H1 (cell line): ENCODE measurements at regions not wholly inside any gene's neighbourhood (a gene's known extent, or its start where the extent isn't known, plus 50 kb on each side); places are given as distances from the start of the nearest gene placed in this dataset.
A peak's percentile ranks its signal among the peaks of the same experiment; 100 is the strongest.

Experiments
- CTCF ChIA-PET: fragments of 300-600 bp; sonication (Branson Sonifier 250); formaldehyde crosslinking; loops from one replicate; lab custom pipeline; 2021; ENCODE audit not compliant: partially characterized antibody; lab: Charles Lee
- POLR2A ChIA-PET: fragments of 300-600 bp; sonication (Branson Sonifier 250); formaldehyde crosslinking; loops from one replicate; lab custom pipeline; 2021; ENCODE audit warnings: inconsistent platforms; ENCODE audit not compliant: partially characterized antibody; lab: Charles Lee
- DNase-seq, 2 experiments: peaks; one replicate each; pipeline versions ENCODE4 v3.0.0 to v3.0.0-alpha.2; 2010 to 2022; ENCODE audit warnings: low spot score in 2 of 2, low read depth in 1 of 2, mixed read lengths in 1 of 2
- FAIRE-seq: peaks from 2 replicates; lab custom pipeline; 2011; peaks lifted over from hg19 to GRCh38; lab: Jason Lieb, UNC
- H2AFZ ChIP-seq: 2 replicates; pipeline ENCODE4 v1.8.1; 2012; ENCODE audit warnings: low read length, inconsistent platforms
- H2AK5ac ChIP-seq: 2 replicates; pipeline ENCODE4 v1.6.1; 2013; ENCODE audit warnings: low read depth, low read length
- H2BK120ac ChIP-seq: replicated peaks from 2 replicates; pipeline ENCODE3; 2013; ENCODE audit warnings: low read depth, low read length, inconsistent platforms
- H2BK12ac ChIP-seq: 2 replicates; pipeline ENCODE4 v1.6.1; 2013; ENCODE audit warnings: low read depth, low read length
- H2BK15ac ChIP-seq: 2 replicates; pipeline ENCODE4 v1.6.1; 2013; ENCODE audit warnings: low read length
- H2BK20ac ChIP-seq: 2 replicates; pipeline ENCODE4 v1.6.1; 2013; ENCODE audit warnings: low read length
- H2BK5ac ChIP-seq: 2 replicates; pipeline ENCODE4 v1.6.1; 2013; ENCODE audit warnings: low read depth, low read length
- H3K14ac ChIP-seq: 2 replicates; pipeline ENCODE4 v1.6.1; 2013; ENCODE audit warnings: inconsistent platforms; ENCODE audit not compliant: insufficient read length
- H3K18ac ChIP-seq: 2 replicates; pipeline ENCODE4 v1.6.1; 2013; ENCODE audit warnings: low read length; ENCODE audit errors: extremely low read depth
- H3K23ac ChIP-seq: 2 replicates; pipeline ENCODE4 v1.6.1; 2013; ENCODE audit warnings: inconsistent platforms; ENCODE audit not compliant: insufficient read length
- H3K23me2 ChIP-seq: 2 replicates; pipeline ENCODE4 v1.6.1; 2013; ENCODE audit warnings: low read depth, low read length
- H3K27ac ChIP-seq: 2 replicates; pipeline ENCODE4 v1.6.1; 2011; ENCODE audit warnings: low read depth, low read length, inconsistent platforms
- H3K27me3 ChIP-seq, 4 experiments: replicated peaks in 1 of 4; 1 replicate in 1 of 4; 2 replicates in 3 of 4; pipeline versions ENCODE4 v1.6.1 to v1.8.1; 2011 to 2013; ENCODE audit warnings: low read length in 3 of 4, mild to moderate bottlenecking in 3 of 4, inconsistent platforms in 2 of 4, mixed read lengths in 2 of 4, moderate library complexity in 1 of 4; ENCODE audit not compliant: control insufficient read depth in 3 of 4, insufficient read depth in 3 of 4; ENCODE audit errors: extremely low read depth in 1 of 4
- H3K36me3 ChIP-seq, 4 experiments: 2 replicates each; pipeline versions ENCODE4 v1.6.1 to v1.8.1; 2011 to 2013; ENCODE audit warnings: mild to moderate bottlenecking in 4 of 4, low read length in 3 of 4, moderate library complexity in 2 of 4, control low read depth in 1 of 4, inconsistent platforms in 1 of 4; ENCODE audit not compliant: insufficient read depth in 4 of 4, control insufficient read depth in 2 of 4
- H3K4ac ChIP-seq: replicated peaks from 2 replicates; pipeline ENCODE3; 2013; ENCODE audit warnings: low read length, low read depth, mixed read lengths, inconsistent platforms; ENCODE audit not compliant: insufficient read length
- H3K4me1 ChIP-seq, 4 experiments: replicated peaks in 1 of 4; 1 replicate in 1 of 4; 2 replicates in 3 of 4; pipeline versions ENCODE4 v1.6.1 to v1.8.1; 2011 to 2013; ENCODE audit warnings: low read length in 3 of 4, inconsistent platforms in 2 of 4, mixed read lengths in 1 of 4; ENCODE audit not compliant: insufficient read depth in 4 of 4, control insufficient read depth in 3 of 4
- H3K4me2 ChIP-seq, 2 experiments: 2 replicates each; pipeline versions ENCODE4 v1.6.1 to v1.8.1; 2011 to 2013; ENCODE audit warnings: low read depth in 2 of 2, low read length in 2 of 2, control low read depth in 1 of 2, inconsistent platforms in 1 of 2, mild to moderate bottlenecking in 1 of 2; ENCODE audit not compliant: insufficient read depth in 1 of 2
- H3K4me3 ChIP-seq, 4 experiments: fragments of 200-600, 300-600 bp in 1 of 4; sonication (generic), shearing (Covaris generic), sonication (Bioruptor Twin) in 1 of 4; 2 replicates each; pipeline versions ENCODE4 v1.5.1 to v1.8.1; 2011 to 2016; ENCODE audit warnings: low read length in 4 of 4, low read depth in 3 of 4, control low read depth in 2 of 4, inconsistent platforms in 2 of 4, mild to moderate bottlenecking in 2 of 4, mixed read lengths in 1 of 4, moderate library complexity in 1 of 4; ENCODE audit not compliant: insufficient read depth in 2 of 4; ENCODE audit errors: extremely low read depth in 1 of 4
- H3K56ac ChIP-seq: replicated peaks from 2 replicates; pipeline ENCODE3; 2013; ENCODE audit warnings: low read depth, mild to moderate bottlenecking, mixed read lengths, low read length, inconsistent platforms; ENCODE audit not compliant: insufficient read length
- H3K79me1 ChIP-seq: 2 replicates; pipeline ENCODE4 v1.6.1; 2013; ENCODE audit warnings: low read depth, low read length, control low read depth
- H3K79me2 ChIP-seq, 2 experiments: 2 replicates each; pipeline versions ENCODE4 v1.6.1 to v1.8.1; 2012 to 2013; ENCODE audit warnings: low read length in 2 of 2, mild to moderate bottlenecking in 2 of 2, inconsistent platforms in 1 of 2; ENCODE audit not compliant: insufficient read depth in 2 of 2, control insufficient read depth in 1 of 2
- H3K9ac ChIP-seq, 4 experiments: replicated peaks in 1 of 4; 1 replicate in 1 of 4; 2 replicates in 3 of 4; pipeline versions ENCODE4 v1.6.1 to v1.8.1; 2011 to 2013; ENCODE audit warnings: low read depth in 3 of 4, low read length in 3 of 4, control low read depth in 2 of 4, mild to moderate bottlenecking in 2 of 4, moderate library complexity in 2 of 4, inconsistent platforms in 1 of 4; ENCODE audit errors: extremely low read depth in 1 of 4
- H3K9me3 ChIP-seq, 2 experiments: 2 replicates each; pipeline versions ENCODE4 v1.6.1 to v1.8.1; 2012 to 2013; ENCODE audit warnings: mild to moderate bottlenecking in 2 of 2, moderate library complexity in 2 of 2, control low read depth in 1 of 2, inconsistent platforms in 1 of 2, low read depth in 1 of 2, low read length in 1 of 2, mixed read lengths in 1 of 2; ENCODE audit not compliant: insufficient read depth in 2 of 2
- H4K20me1 ChIP-seq, 2 experiments: replicated peaks in 1 of 2; 2 replicates each; pipeline versions ENCODE3 to v1.8.1; 2011 to 2013; ENCODE audit warnings: inconsistent platforms in 2 of 2, low read length in 2 of 2, mild to moderate bottlenecking in 1 of 2; ENCODE audit not compliant: insufficient read depth in 2 of 2, control insufficient read depth in 1 of 2
- H4K5ac ChIP-seq: 2 replicates; pipeline ENCODE4 v1.6.1; 2013; ENCODE audit warnings: low read length, low read depth, mixed read lengths, inconsistent platforms; ENCODE audit not compliant: insufficient read length
- H4K8ac ChIP-seq: 2 replicates; pipeline ENCODE4 v1.8.0; 2013; ENCODE audit warnings: mild to moderate bottlenecking, moderate library complexity, low read length, inconsistent platforms; ENCODE audit not compliant: insufficient read depth; ENCODE audit errors: extremely low read depth
- H4K91ac ChIP-seq: replicated peaks from 2 replicates; pipeline ENCODE3; 2013; ENCODE audit warnings: low read length, mixed read lengths, inconsistent platforms; ENCODE audit not compliant: insufficient read length
- BACH1 ChIP-seq: IDR thresholded peaks from 2 replicates; pipeline ENCODE4 v1.6.1; 2012; ENCODE audit warnings: low read length, improper control_type of control experiment
- RFX5 ChIP-seq: IDR thresholded peaks from 2 replicates; pipeline ENCODE4 v1.6.1; 2011; ENCODE audit warnings: low read depth, low read length, improper control_type of control experiment, borderline replicate concordance
- TEAD4 ChIP-seq: IDR thresholded peaks from 2 replicates; pipeline ENCODE4 v1.6.1; 2012; ENCODE audit warnings: low read depth, low read length, inconsistent platforms, mixed read lengths
- ZNF274 ChIP-seq: IDR thresholded peaks from 2 replicates; pipeline ENCODE4 v1.7.0; 2012; ENCODE audit warnings: low read length, borderline replicate concordance; ENCODE audit errors: extremely low read depth
- WGBS, 2 experiments: shearing (Covaris generic) in 1 of 2; methylation state at CpG; one replicate each; pipeline versions ENCODE4 v1.1.6 to v1.1.7; 2013 to 2015; ENCODE audit warnings: low lambda C conversion rate in 2 of 2, mixed read lengths in 2 of 2, inconsistent platforms in 1 of 2, low coverage in 1 of 2, missing lambda C conversion rate in 1 of 2; ENCODE audit not compliant: insufficient replicate concordance in 2 of 2, insufficient coverage in 1 of 2, insufficient read length in 1 of 2; ENCODE audit errors: extremely low coverage in 1 of 2, missing lambda C conversion rate in 1 of 2; 5-methylcytosine and 5-hydroxymethylcytosine counted together

- CTCF ChIA-PET: interaction anchor here (1.2 kb wide), 1 partner anchor 11 kb away, joined by 3 read pairs; no protein-coding TSS in a partner anchor
- FAIRE-seq: no peak
- no peaks in the 10 kb centered on the region for H3K79me2 ChIP-seq
Measured at GRCh38 chr13:106772006-106772601, 204.2 kb upstream of the ARGLU1 start.

More at GRCh38 chr13:106772006-106772601, 204.2 kb upstream of the ARGLU1 start:
- no peak overlapping the region for H3K56ac ChIP-seq
- H3K18ac ChIP-seq: no peak overlapping the region
- H3K27me3 ChIP-seq: no peaks in the 10 kb centered on the region
- H3K4ac ChIP-seq: no peak overlapping the region
- H4K20me1 ChIP-seq: no peaks in the 10 kb centered on the region
- no peak overlapping the region for H3K23ac ChIP-seq
- no peak overlapping the region for H2BK120ac ChIP-seq
- no peak overlapping the region for H2AFZ ChIP-seq
- H3K4me1 ChIP-seq: no peaks in the 10 kb centered on the region
- H3K9me3 ChIP-seq: peaks cover 0 to 5% of the 10 kb centered on the region in 2 experiments; a peak in 1 of 4 replicates
- H4K5ac ChIP-seq: no peak overlapping the region
- no peak overlapping the region for H2BK12ac ChIP-seq
- H3K79me1 ChIP-seq: no peaks in the 10 kb centered on the region
- WGBS, 2 experiments: 80% methylated on average over 6 of the region's 6 CpGs; no CpG with 5 or more reads in 1 of the 2 experiments
- no peak overlapping the region for H4K91ac ChIP-seq
- no peak overlapping the region for H3K4me3 ChIP-seq
- H2BK5ac ChIP-seq: no peak overlapping the region
- H3K9ac ChIP-seq: no peak overlapping the region
- H3K23me2 ChIP-seq: no peaks in the 10 kb centered on the region; the same call in 1 of the 2 replicates
- H3K27ac ChIP-seq: no peak overlapping the region
- POLR2A ChIA-PET: interaction anchor here (1.0 to 1.4 kb wide), 2 partner anchors 23 to 88 kb away, joined by 3 read pairs; no protein-coding TSS in a partner anchor
- no peak overlapping the region for H2BK20ac ChIP-seq
- H2BK15ac ChIP-seq: no peak overlapping the region
- H3K14ac ChIP-seq: no peak overlapping the region
- DNase-seq: no peak
- no peak overlapping the region for H3K4me2 ChIP-seq
- 0 out of 2 replicates have a peak, but pooled peaks have one; percentile 9 for TF ChIP-seq TEAD4
- TF ChIP-seq ZNF274: no peak
- no peak for TF ChIP-seq BACH1
- no peak for TF ChIP-seq RFX5
- no peak overlapping the region for H2AK5ac ChIP-seq
- H3K36me3 ChIP-seq: no peaks in the 10 kb centered on the region
- H4K8ac ChIP-seq: no peak overlapping the region
